Endodermal cell (in vitro differentiated cells): ENCODE measurements at regions not wholly inside any gene's neighbourhood (a gene's known extent, or its start where the extent isn't known, plus 50 kb on each side); places are given as distances from the start of the nearest gene placed in this dataset.
A peak's percentile ranks its signal among the peaks of the same experiment; 100 is the strongest.

Experiments used
- DNase-seq: peaks from one replicate; pipeline ENCODE4 v3.0.0-alpha.2; 2017
- H3K27ac ChIP-seq: 2 replicates; pipeline ENCODE4 v1.5.1; 2013; ENCODE audit warnings: mild to moderate bottlenecking, low read depth, low read length, moderate library complexity
- H3K27me3 ChIP-seq: 2 replicates; pipeline ENCODE4 v1.6.1; 2013; ENCODE audit warnings: mild to moderate bottlenecking, low read length, moderate library complexity; ENCODE audit not compliant: insufficient read depth, control insufficient read depth, poor library complexity, severe bottlenecking
- H3K36me3 ChIP-seq: 2 replicates; pipeline ENCODE4 v1.7.0; 2013; ENCODE audit warnings: mild to moderate bottlenecking, low read length, moderate library complexity; ENCODE audit not compliant: control insufficient read depth, insufficient read depth
- H3K4me1 ChIP-seq: one replicate; pipeline ENCODE4 v1.7.0; 2013; ENCODE audit warnings: low read length; ENCODE audit not compliant: control insufficient read depth, insufficient read depth
- H3K4me3 ChIP-seq: 2 replicates; pipeline ENCODE4 v1.5.1; 2013; ENCODE audit warnings: mild to moderate bottlenecking, low read length, moderate library complexity
- H3K9ac ChIP-seq: 2 replicates; pipeline ENCODE4 v1.6.1; 2013; ENCODE audit warnings: mild to moderate bottlenecking, low read length, moderate library complexity; ENCODE audit not compliant: poor library complexity, severe bottlenecking; ENCODE audit errors: extremely low read depth
- H3K9me3 ChIP-seq: 2 replicates; pipeline ENCODE4 v1.6.1; 2013; ENCODE audit warnings: mild to moderate bottlenecking, low read length, moderate library complexity; ENCODE audit not compliant: control insufficient read depth
- H3K27ac Mint-ChIP-seq: 2 replicates; pipeline ENCODE4 v1.8.0; 2020; ENCODE audit warnings: mixed read lengths
- H3K27me3 Mint-ChIP-seq: 2 replicates; pipeline ENCODE4 v1.8.0; 2021; ENCODE audit warnings: mild to moderate bottlenecking, mixed read lengths; ENCODE audit not compliant: insufficient read depth
- H3K36me3 Mint-ChIP-seq: 2 replicates; pipeline ENCODE4 v1.8.0; 2020; ENCODE audit warnings: low read depth, mixed read lengths
- H3K4me1 Mint-ChIP-seq: 2 replicates; pipeline ENCODE4 v1.8.0; 2020; ENCODE audit warnings: mixed read lengths
- H3K4me3 Mint-ChIP-seq: 2 replicates; pipeline ENCODE4 v1.8.0; 2020; ENCODE audit warnings: mild to moderate bottlenecking, moderate library complexity, mixed read lengths
- H3K9me3 Mint-ChIP-seq: 2 replicates; pipeline ENCODE4 v1.8.0; 2020; ENCODE audit warnings: mild to moderate bottlenecking, mixed read lengths
- CTCF ChIP-seq: fragments of 200-600 bp; sonication (generic); conservative IDR thresholded peaks from 2 replicates; pipeline ENCODE4 v1.5.0; 2021; ENCODE audit warnings: antibody characterized with exemption, mild to moderate bottlenecking
- WGBS, 2 experiments: methylation state at CpG; one replicate each; pipeline versions ENCODE4 v1.1.5 to v1.1.7; 2013; ENCODE audit warnings: missing lambda C conversion rate in 2 of 2, mixed read lengths in 1 of 2; ENCODE audit not compliant: insufficient coverage in 1 of 2, insufficient read length in 1 of 2; 5-methylcytosine and 5-hydroxymethylcytosine counted together

GRCh38 chr20:23159947-23160318, 73.8 kb upstream of the CD93 start:
- H3K27ac Mint-ChIP-seq: no peak overlapping the region
- H3K27me3 Mint-ChIP-seq: no peaks in the 10 kb centered on the region
- no peak overlapping the region for H3K4me3 Mint-ChIP-seq
- Histone ChIP-seq H3K36me3 (no peaks in the 10 kb centered on the region), H3K4me1 (peaks cover 13% of the 10 kb centered on the region), H3K4me3 (no peak overlapping the region), H3K27ac (no peak overlapping the region), H3K27me3 (no peaks in the 10 kb centered on the region), H3K9ac (no peak overlapping the region), H3K9me3 (no peaks in the 10 kb centered on the region)
- no peaks in the 10 kb centered on the region for H3K9me3 Mint-ChIP-seq
- TF ChIP-seq CTCF: no peak
- H3K4me1 Mint-ChIP-seq: peaks cover 42% of the 10 kb centered on the region
- DNase-seq: no peak
- no peaks in the 10 kb centered on the region for H3K36me3 Mint-ChIP-seq
- 92 to 100% methylated on average over 3 to 4 of the region's 4 CpGs for WGBS, 2 experiments

GRCh38 chr20:23159256-23159946, 73.3 kb upstream of the CD93 start:
- Mint-ChIP-seq H3K27ac (no peak overlapping the region), H3K4me3 (no peak overlapping the region), H3K27me3 (no peaks in the 10 kb centered on the region), H3K36me3 (no peaks in the 10 kb centered on the region), H3K9me3 (no peaks in the 10 kb centered on the region), H3K4me1 (peaks cover 42% of the 10 kb centered on the region)
- WGBS, 2 experiments: 92 to 93% methylated on average over 2 to 3 of the region's 3 CpGs
- no peaks in the 10 kb centered on the region for H3K27me3 ChIP-seq
- TF ChIP-seq CTCF: no peak
- H3K9me3 ChIP-seq: no peaks in the 10 kb centered on the region
- H3K4me1 ChIP-seq: peaks cover 13% of the 10 kb centered on the region
- H3K27ac ChIP-seq: no peak overlapping the region
- DNase-seq: peak; percentile 42
- H3K9ac ChIP-seq: no peak overlapping the region
- H3K4me3 ChIP-seq: no peak overlapping the region
- no peaks in the 10 kb centered on the region for H3K36me3 ChIP-seq

DNA sequence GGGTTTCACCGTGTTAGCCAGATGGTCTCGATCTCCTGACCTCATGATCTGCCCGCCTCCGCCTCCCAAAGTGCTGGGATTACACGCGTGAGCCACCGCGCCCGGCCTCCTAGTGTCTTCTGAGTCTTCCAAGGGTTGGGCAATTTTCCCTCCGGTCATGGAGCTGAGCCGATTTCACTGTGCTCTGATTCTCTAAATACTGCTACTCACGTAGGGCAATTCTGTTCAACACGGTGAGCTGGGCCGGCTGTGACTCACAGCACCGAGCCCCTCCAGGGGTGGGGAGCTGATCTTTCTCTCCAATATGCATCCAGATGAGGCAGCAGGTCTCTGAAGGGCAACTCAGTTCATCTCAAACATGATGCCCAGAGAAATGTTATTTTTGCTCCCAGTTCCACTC, 71.6 kb upstream of the CD93 start:
- DNase-seq: peak; percentile 33
- 89 to 94% methylated on average over 12 to 15 of the region's 15 CpGs for WGBS, 2 experiments
- H3K9ac ChIP-seq: no peak overlapping the region
- H3K27me3 Mint-ChIP-seq: no peaks in the 10 kb centered on the region
- peaks cover 24% of the 10 kb centered on the region for H3K4me1 ChIP-seq
- no peaks in the 10 kb centered on the region for H3K36me3 ChIP-seq
- no peak for TF ChIP-seq CTCF
- H3K4me3 ChIP-seq: no peak overlapping the region
- H3K27ac ChIP-seq: no peak overlapping the region
- peaks cover 54% of the 10 kb centered on the region for H3K4me1 Mint-ChIP-seq
- H3K4me3 Mint-ChIP-seq: no peak overlapping the region
- H3K27ac Mint-ChIP-seq: no peak overlapping the region
- no peaks in the 10 kb centered on the region for H3K9me3 ChIP-seq
- no peaks in the 10 kb centered on the region for H3K27me3 ChIP-seq
- H3K36me3 Mint-ChIP-seq: no peaks in the 10 kb centered on the region
- H3K9me3 Mint-ChIP-seq: no peaks in the 10 kb centered on the region
